GM13977 (cell line): ENCODE measurements at regions not wholly inside any gene's neighbourhood (a gene's known extent, or its start where the extent isn't known, plus 50 kb on each side); places are given as distances from the start of the nearest gene placed in this dataset.

Source experiments
- DNase-seq: peaks from one replicate; pipeline ENCODE4 v3.0.0; 2012; ENCODE audit warnings: low spot score
- in situ Hi-C: fragments of 300-500 bp; cut with MboI; formaldehyde crosslinking; loops from one replicate; pipeline ENCODE4 v1.12.0; 2022; ENCODE audit warnings: low sequenced_read_pairs, low pct_unique_long_range_greater_than_20kb, mixed read lengths, inconsistent platforms; ENCODE audit not compliant: unreplicated experiment
- TF ChIP-seq, protein P1 (sequence below): IDR thresholded peaks from 2 replicates; pipeline ENCODE4 v1.5.1; 2012; ENCODE audit warnings: mild to moderate bottlenecking, control low read depth; ENCODE audit not compliant: insufficient read depth; ENCODE audit errors: extremely low read depth, missing control alignments

DNA sequence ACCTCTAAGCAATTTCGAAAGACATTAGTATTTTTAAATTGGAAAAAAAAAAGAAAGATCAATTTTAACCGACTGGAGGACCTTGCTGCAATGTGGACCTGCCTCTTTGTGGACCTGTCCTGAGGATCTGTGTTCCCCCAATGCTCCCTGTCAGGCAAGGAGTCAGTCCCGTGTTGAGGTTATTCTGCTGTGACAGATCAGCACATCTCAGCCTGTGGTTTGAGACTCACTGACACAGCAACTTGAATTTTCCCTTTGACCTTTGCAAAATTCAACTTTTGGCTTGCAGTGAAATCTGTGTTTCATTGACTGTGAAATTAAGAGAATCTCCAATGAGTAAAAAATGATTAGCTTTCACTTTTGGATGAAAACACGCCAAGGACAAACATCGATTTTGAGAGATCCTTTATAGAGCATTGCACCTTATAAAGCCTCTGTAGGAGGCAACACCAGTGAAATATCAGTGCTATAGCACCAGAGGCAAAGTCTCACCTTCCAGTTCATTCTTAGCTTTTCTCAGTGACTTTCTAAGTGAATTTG is 186.9 kb downstream of the GPAT3 start:
- TF ChIP-seq, protein P1, sequence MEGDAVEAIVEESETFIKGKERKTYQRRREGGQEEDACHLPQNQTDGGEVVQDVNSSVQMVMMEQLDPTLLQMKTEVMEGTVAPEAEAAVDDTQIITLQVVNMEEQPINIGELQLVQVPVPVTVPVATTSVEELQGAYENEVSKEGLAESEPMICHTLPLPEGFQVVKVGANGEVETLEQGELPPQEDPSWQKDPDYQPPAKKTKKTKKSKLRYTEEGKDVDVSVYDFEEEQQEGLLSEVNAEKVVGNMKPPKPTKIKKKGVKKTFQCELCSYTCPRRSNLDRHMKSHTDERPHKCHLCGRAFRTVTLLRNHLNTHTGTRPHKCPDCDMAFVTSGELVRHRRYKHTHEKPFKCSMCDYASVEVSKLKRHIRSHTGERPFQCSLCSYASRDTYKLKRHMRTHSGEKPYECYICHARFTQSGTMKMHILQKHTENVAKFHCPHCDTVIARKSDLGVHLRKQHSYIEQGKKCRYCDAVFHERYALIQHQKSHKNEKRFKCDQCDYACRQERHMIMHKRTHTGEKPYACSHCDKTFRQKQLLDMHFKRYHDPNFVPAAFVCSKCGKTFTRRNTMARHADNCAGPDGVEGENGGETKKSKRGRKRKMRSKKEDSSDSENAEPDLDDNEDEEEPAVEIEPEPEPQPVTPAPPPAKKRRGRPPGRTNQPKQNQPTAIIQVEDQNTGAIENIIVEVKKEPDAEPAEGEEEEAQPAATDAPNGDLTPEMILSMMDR: no peak
- in situ Hi-C loops: no loop called here
- DNase-seq: no peak

DNA sequence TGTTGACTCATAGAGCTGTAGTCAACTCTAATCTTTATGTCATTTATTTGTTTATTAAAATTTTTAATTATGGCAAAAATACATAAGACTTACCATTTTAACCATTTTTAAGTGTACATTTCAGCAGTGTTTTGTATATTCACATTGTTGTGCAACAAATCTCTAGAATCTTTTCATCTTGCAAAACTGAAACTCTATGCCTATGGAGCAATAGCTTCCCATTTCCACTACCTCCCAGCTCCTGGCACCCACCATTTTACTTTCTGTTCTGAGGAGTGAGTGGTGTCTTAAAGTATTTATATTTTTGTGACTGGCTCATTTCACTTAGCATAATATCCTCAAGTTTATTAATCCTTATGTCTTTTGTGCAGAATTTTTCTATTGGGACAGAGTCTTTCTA is 181.0 kb downstream of the GPAT3 start:
- in situ Hi-C loops: no loop called here
- TF ChIP-seq, protein P1: no peak
- DNase-seq: no peak

DNA sequence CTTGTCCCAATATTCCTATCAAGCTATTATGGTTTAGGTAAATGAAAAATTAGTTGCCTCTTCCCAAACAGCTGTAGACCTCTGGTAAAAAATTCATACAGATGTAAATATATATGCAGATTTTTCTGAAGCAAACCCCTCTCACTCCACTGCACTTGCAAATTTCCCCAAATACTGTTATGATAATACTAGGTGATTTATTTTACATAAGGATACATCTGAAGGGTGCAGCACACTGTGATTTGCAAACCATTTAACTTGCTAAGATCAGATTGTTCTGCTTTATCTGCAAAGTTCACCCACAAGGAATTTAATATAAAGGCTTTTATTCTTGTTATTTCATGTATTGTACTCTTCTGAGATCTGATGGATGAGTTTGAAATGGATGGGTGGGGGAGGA is 177.0 kb downstream of the GPAT3 start:
- DNase-seq: no peak
- TF ChIP-seq, protein P1: no peak
- in situ Hi-C loops: no loop called here

DNA sequence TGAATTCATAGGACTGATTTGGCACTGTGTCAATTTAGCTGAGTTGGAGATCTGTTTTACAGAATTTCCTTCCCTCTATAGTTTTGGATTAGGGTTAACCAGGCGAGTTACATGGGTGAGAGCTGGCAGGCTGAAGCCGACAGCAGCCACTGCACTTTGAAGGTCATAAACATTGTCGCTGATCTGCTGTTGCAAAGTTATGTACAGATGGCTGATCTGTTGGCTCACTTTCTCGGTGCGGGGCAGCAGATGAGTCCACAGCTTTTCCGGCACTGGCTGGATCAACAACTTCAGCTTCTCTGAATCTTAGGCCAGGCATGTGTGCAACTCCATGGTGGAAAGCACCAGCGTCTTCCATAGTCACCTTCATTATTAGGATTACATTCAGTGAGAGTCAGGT is 173.7 kb downstream of the GPAT3 start:
- in situ Hi-C loops: no loop called here
- TF ChIP-seq, protein P1: no peak

DNA sequence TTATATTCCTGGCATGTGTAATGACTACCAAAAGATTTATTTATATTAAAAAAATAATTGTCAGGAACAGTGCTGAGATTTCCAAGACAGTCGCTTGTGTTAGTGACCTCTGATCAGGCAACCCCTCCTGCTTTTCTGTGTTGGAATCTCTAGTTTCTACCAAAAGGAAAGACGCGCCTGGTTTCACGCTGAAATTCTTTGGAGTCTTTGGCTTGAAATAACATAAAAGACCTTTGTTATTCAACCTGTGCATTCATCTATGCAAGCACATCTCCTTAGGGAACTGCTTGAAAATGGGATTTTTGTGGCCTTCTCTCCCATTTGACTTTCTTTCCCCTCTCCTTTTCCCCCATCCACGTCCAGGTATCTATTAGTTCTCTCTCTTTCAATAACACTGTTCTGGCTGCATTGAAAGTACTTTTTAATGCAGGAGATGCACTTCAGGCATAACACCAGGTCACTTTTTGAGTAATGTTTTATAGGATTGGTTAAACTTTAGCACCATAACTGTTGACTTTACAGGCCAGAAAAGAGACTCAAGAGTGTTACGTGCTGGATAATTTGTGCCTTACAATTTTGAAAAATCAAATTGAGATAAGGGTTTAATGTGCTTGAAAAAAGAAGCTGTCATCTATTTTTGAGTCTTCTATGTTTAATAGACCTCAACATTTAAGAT is 172.7 kb downstream of the GPAT3 start:
- TF ChIP-seq, protein P1: no peak
- in situ Hi-C loops: no loop called here
- no peak for DNase-seq

More for the DNA sequence above, 173.7 kb downstream of the GPAT3 start:
- no peak for DNase-seq

DNA sequence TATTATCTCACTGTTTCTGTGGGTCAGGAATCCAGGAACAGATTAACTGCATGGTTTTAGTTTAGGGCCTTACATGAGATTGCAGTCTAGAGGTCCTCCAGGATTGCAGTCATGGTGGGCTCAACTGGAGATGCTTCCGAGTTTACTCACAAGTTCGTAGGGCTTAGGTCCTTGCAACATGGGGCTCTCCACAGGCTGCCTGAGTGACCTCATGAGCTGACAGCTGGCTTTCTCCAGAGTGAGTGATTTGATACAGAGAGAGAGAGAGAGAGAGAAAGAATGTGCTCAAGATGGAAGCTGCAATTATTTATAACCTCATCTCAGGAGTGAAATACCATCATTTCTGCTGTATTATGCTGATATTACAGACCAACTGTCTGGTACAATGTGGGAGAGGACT is 168.9 kb downstream of the GPAT3 start:
- DNase-seq: no peak
- TF ChIP-seq, protein P1: no peak
- in situ Hi-C loops: no loop called here
